22Rv1 (cell line): ENCODE measurements at regions not wholly inside any gene's neighbourhood (a gene's known extent, or its start where the extent isn't known, plus 50 kb on each side); places are given as distances from the start of the nearest gene placed in this dataset.

Source experiments
- H3K27ac ChIP-seq: fragments of 450-650 bp; 2 replicates; pipeline ENCODE4 v1.5.1; 2017
- CTCF ChIP-seq: fragments of 450-650 bp; IDR thresholded peaks from 2 replicates; pipeline ENCODE4 v1.5.1; 2017; ENCODE audit warnings: mild to moderate bottlenecking
- ZFX ChIP-seq: fragments of 450-650 bp; IDR thresholded peaks from 2 replicates; pipeline ENCODE4 v1.6.1; 2017; ENCODE audit warnings: antibody characterized with exemption, borderline replicate concordance

GRCh38 chr18:56332371-56332770, 306.0 kb downstream of the TXNL1 start:
- H3K27ac ChIP-seq, result no peak overlapping the region
- no peak for TF ChIP-seq ZFX
- no peak for TF ChIP-seq CTCF

GRCh38 chr18:56330366-56331110, 307.9 kb downstream of the TXNL1 start:
- no peak overlapping the region for H3K27ac ChIP-seq
- TF ChIP-seq CTCF (no peak), ZFX (no peak)

GRCh38 chr18:56329536-56329935, 308.9 kb downstream of the TXNL1 start:
- no peak for TF ChIP-seq CTCF
- TF ChIP-seq ZFX, result no peak
- no peak overlapping the region for H3K27ac ChIP-seq

GRCh38 chr18:56327191-56327885, 311.1 kb downstream of the TXNL1 start:
- H3K27ac ChIP-seq, result no peak overlapping the region
- no peak for TF ChIP-seq ZFX
- TF ChIP-seq CTCF, result no peak

- no peak for TF ChIP-seq ZFX
- TF ChIP-seq CTCF, result no peak
Observed at GRCh38 chr18:56326336-56327072, 311.9 kb downstream of the TXNL1 start.

GRCh38 chr18:56323673-56324072, 314.7 kb downstream of the TXNL1 start:
- TF ChIP-seq CTCF, result no peak
- no peak for TF ChIP-seq ZFX

More at GRCh38 chr18:56326336-56327072, 311.9 kb downstream of the TXNL1 start:
- no peak overlapping the region for H3K27ac ChIP-seq

GRCh38 chr18:56322406-56322805, 316.0 kb downstream of the TXNL1 start:
- no peak overlapping the region for H3K27ac ChIP-seq
- no peak for TF ChIP-seq ZFX
- TF ChIP-seq CTCF, result no peak

More at GRCh38 chr18:56323673-56324072, 314.7 kb downstream of the TXNL1 start:
- no peak overlapping the region for H3K27ac ChIP-seq
